ENCODE measurements at regions not wholly inside any gene's neighbourhood (a gene's known extent, or its start where the extent isn't known, plus 50 kb on each side); places are given as distances from the start of the nearest gene placed in this dataset.

GRCh38 chr7:145462463-145462862 lies 626.6 kb upstream of the TPK1 start:
- TF ChIP-seq POLR2A (IDR thresholded peaks at IDR 0.05) = no peak
- no peak for TF ChIP-seq CTCF (IDR thresholded peaks at IDR 0.05)
